B cell (primary cell): ENCODE measurements at regions not wholly inside any gene's neighbourhood (a gene's known extent, or its start where the extent isn't known, plus 50 kb on each side); places are given as distances from the start of the nearest gene placed in this dataset.

Experiments
- ATAC-seq: fragments of 200-7000 bp; cut with Tn5 transposase; one replicate; pipeline ENCODE4 v1.10.0; 2021; ENCODE audit warnings: low read depth, mild to moderate bottlenecking, moderate number of reproducible peaks, moderate library complexity
- CTCF ChIA-PET: fragments of 350-600 bp; sonication (Branson Sonifier 250); formaldehyde crosslinking; loops from one replicate; lab custom pipeline; 2021; ENCODE audit warnings: antibody characterized with exemption, inconsistent platforms; lab: Charles Lee
- POLR2A ChIA-PET: fragments of 350-600 bp; sonication (Branson Sonifier 250); formaldehyde crosslinking; loops from one replicate; lab custom pipeline; 2021; ENCODE audit warnings: antibody characterized with exemption; lab: Charles Lee
- DNase-seq: peaks from one replicate; pipeline ENCODE4 v3.0.0; 2013
- H2AFZ ChIP-seq: 2 replicates; pipeline ENCODE4 v1.6.1; 2012; ENCODE audit warnings: mild to moderate bottlenecking, low read depth, low read length; ENCODE audit not compliant: insufficient read depth, poor library complexity, severe bottlenecking
- H3K27ac ChIP-seq, 2 donors: 1 replicate in 1 of 2; 2 replicates in 1 of 2; pipeline ENCODE4 v1.5.1; 2012 to 2013; ENCODE audit warnings: low read length in 2 of 2, mild to moderate bottlenecking in 2 of 2, moderate library complexity in 1 of 2
- H3K27me3 ChIP-seq, 4 experiments: fragments of 200-600 bp in 1 of 4; sonication (generic) in 1 of 4; replicated peaks in 1 of 4; 1 replicate in 2 of 4; 2 replicates in 2 of 4; pipeline versions ENCODE4 v1.6.1 to v1.7.0; 2013 to 2016; ENCODE audit warnings: low read length in 3 of 4, mild to moderate bottlenecking in 2 of 4, mixed read lengths in 1 of 4, moderate library complexity in 1 of 4; ENCODE audit not compliant: insufficient read depth in 4 of 4, control insufficient read depth in 3 of 4; ENCODE audit errors: control extremely low read depth in 1 of 4
- H3K36me3 ChIP-seq, 2 experiments: replicated peaks in 1 of 2; 1 replicate in 1 of 2; 2 replicates in 1 of 2; pipeline versions ENCODE4 v1.6.1 to v1.7.1; 2013; ENCODE audit warnings: low read length in 1 of 2; ENCODE audit not compliant: insufficient read depth in 2 of 2, control insufficient read depth in 1 of 2; ENCODE audit errors: control extremely low read depth in 1 of 2, extremely low read depth in 1 of 2
- H3K4me1 ChIP-seq, 2 donors: fragments of 200-600 bp in 1 of 2; sonication (generic) in 1 of 2; 1 replicate in 1 of 2; 2 replicates in 1 of 2; pipeline versions ENCODE4 v1.5.1 to v1.6.1; 2013 to 2017; ENCODE audit warnings: low read length in 2 of 2; ENCODE audit not compliant: control insufficient read depth in 2 of 2, insufficient read depth in 2 of 2
- H3K4me2 ChIP-seq: replicated peaks from 2 replicates; pipeline ENCODE3; 2012; ENCODE audit warnings: mild to moderate bottlenecking, low read depth, low read length; ENCODE audit not compliant: poor library complexity, severe bottlenecking
- H3K4me3 ChIP-seq, 5 experiments: fragments of 200-600 bp in 1 of 5; sonication (generic) in 1 of 5; 1 replicate in 3 of 5; 2 replicates in 2 of 5; pipeline versions ENCODE4 v1.5.1 to v1.7.0; 2011 to 2016; ENCODE audit warnings: low read length in 4 of 5, mild to moderate bottlenecking in 4 of 5, low read depth in 2 of 5, control low read depth in 1 of 5, moderate library complexity in 1 of 5; ENCODE audit not compliant: insufficient read depth in 1 of 5; ENCODE audit errors: control extremely low read depth in 1 of 5, extremely low read depth in 1 of 5
- H3K79me2 ChIP-seq: fragments of 200-600 bp; sonication (generic); one replicate; pipeline ENCODE4 v1.6.0; 2016; ENCODE audit warnings: low read length; ENCODE audit not compliant: control insufficient read depth, insufficient read depth
- H3K9ac ChIP-seq: fragments of 200-600 bp; sonication (generic); 2 replicates; pipeline ENCODE4 v1.6.1; 2017; ENCODE audit warnings: mild to moderate bottlenecking, low read length, moderate library complexity
- H3K9me3 ChIP-seq, 3 donors: one replicate each; pipeline versions ENCODE4 v1.6.1 to v1.7.1; 2013; ENCODE audit warnings: low read length in 2 of 3; ENCODE audit not compliant: control insufficient read depth in 2 of 3, insufficient read depth in 1 of 3; ENCODE audit errors: control extremely low read depth in 1 of 3
- H4K20me1 ChIP-seq: 2 replicates; pipeline ENCODE4 v1.6.0; 2012; ENCODE audit warnings: mild to moderate bottlenecking, low read length; ENCODE audit not compliant: insufficient read depth, control insufficient read depth, poor library complexity, severe bottlenecking
- H3K27ac Mint-ChIP-seq: one replicate; pipeline ENCODE4 v1.8.0; 2021; ENCODE audit warnings: mixed read lengths
- H3K27me3 Mint-ChIP-seq: one replicate; pipeline ENCODE4 v1.8.0; 2021; ENCODE audit warnings: mixed read lengths
- H3K4me1 Mint-ChIP-seq: one replicate; pipeline ENCODE4 v1.8.0; 2021; ENCODE audit warnings: mixed read lengths
- H3K4me3 Mint-ChIP-seq: one replicate; pipeline ENCODE4 v1.8.0; 2021; ENCODE audit warnings: mixed read lengths
- H3K9me3 Mint-ChIP-seq: one replicate; pipeline ENCODE4 v1.8.0; 2022; ENCODE audit warnings: mixed read lengths; ENCODE audit not compliant: insufficient read depth
- CTCF ChIP-seq: fragments of 200-600 bp; IDR thresholded peaks from one replicate; pipeline ENCODE4 v1.8.0; 2022; ENCODE audit warnings: antibody characterized with exemption, mild to moderate bottlenecking
- EZH2 ChIP-seq: IDR thresholded peaks from 2 replicates; pipeline ENCODE4 v1.6.1; 2012; ENCODE audit warnings: borderline replicate concordance, low read depth, mild to moderate bottlenecking, moderate library complexity, low read length; ENCODE audit not compliant: insufficient read depth, poor library complexity, severe bottlenecking
- WGBS: methylation state at CpG from one replicate; pipeline ENCODE4 v1.1.5; 2013; ENCODE audit warnings: missing lambda C conversion rate; ENCODE audit not compliant: insufficient coverage; 5-methylcytosine and 5-hydroxymethylcytosine counted together
- intact Hi-C: fragments of 100-400 bp; cut with micrococcal nuclease; formaldehyde crosslinking; loops from one replicate; pipeline ENCODE4 v1.10.0; 2022

GRCh38 chr4:53649357-53649756 lies 58.1 kb upstream of the LNX1 start:
- H3K4me3 ChIP-seq: no peak overlapping the region
- ChIA-PET POLR2A (no interaction called here), CTCF (no interaction called here)
- no peak overlapping the region for H3K27ac Mint-ChIP-seq
- H4K20me1 ChIP-seq: no peaks in the 10 kb centered on the region
- no peak overlapping the region for H3K9ac ChIP-seq
- no peaks in the 10 kb centered on the region for H3K9me3 Mint-ChIP-seq
- no peak for ATAC-seq
- DNase-seq: no peak
- no peak overlapping the region for H3K27ac ChIP-seq
- H3K27me3 ChIP-seq: no peaks in the 10 kb centered on the region
- peaks cover 4% of the 10 kb centered on the region for H3K4me1 Mint-ChIP-seq
- no peaks in the 10 kb centered on the region for H3K36me3 ChIP-seq
- no peak overlapping the region for H3K4me2 ChIP-seq
- H3K9me3 ChIP-seq: peaks cover 0 to 3% (median 0%) of the 10 kb centered on the region in 3 donors
- no peak overlapping the region for H3K4me3 Mint-ChIP-seq
- intact Hi-C loops: no loop called here
- H2AFZ ChIP-seq: no peak overlapping the region
- H3K27me3 Mint-ChIP-seq: peaks cover 21% of the 10 kb centered on the region
- H3K79me2 ChIP-seq: no peaks in the 10 kb centered on the region
- 91% methylated on average over 1 of the region's 2 CpGs for WGBS
- TF ChIP-seq CTCF (no peak), EZH2 (no peak)
- H3K4me1 ChIP-seq: no peaks in the 10 kb centered on the region

- no peak overlapping the region for H3K4me3 ChIP-seq
- no peaks in the 10 kb centered on the region for H4K20me1 ChIP-seq
- POLR2A ChIA-PET: no interaction called here
- TF ChIP-seq EZH2 (no peak), CTCF (no peak)
- no peak overlapping the region for H2AFZ ChIP-seq
- H3K4me2 ChIP-seq: no peak overlapping the region
- no peaks in the 10 kb centered on the region for H3K36me3 ChIP-seq
- H3K27ac ChIP-seq: no peak overlapping the region
- Mint-ChIP-seq H3K4me3 (no peak overlapping the region), H3K4me1 (no peaks in the 10 kb centered on the region), H3K27me3 (peaks cover 21% of the 10 kb centered on the region), H3K9me3 (no peaks in the 10 kb centered on the region), H3K27ac (no peak overlapping the region)
- no peaks in the 10 kb centered on the region for H3K79me2 ChIP-seq
- ATAC-seq (no peak), DNase-seq (no peak)
- 100% methylated on average over 1 of the region's 5 CpGs for WGBS
- H3K9ac ChIP-seq: no peak overlapping the region
- CTCF ChIA-PET: no interaction called here
- intact Hi-C loops: no loop called here
- no peaks in the 10 kb centered on the region for H3K4me1 ChIP-seq
- H3K27me3 ChIP-seq: no peaks in the 10 kb centered on the region
- peaks cover 0 to 3% (median 0%) of the 10 kb centered on the region in 3 donors for H3K9me3 ChIP-seq
These were observed 56.3 kb upstream of the LNX1 start for GRCh38 chr4:53647547-53647946.
